ENCODE measurements at regions not wholly inside any gene's neighbourhood (a gene's known extent, or its start where the extent isn't known, plus 50 kb on each side); places are given as distances from the start of the nearest gene placed in this dataset.

- DNase-seq (ENCODE audit: low read depth in 3 of 3, low spot score in 1 of 3): no peak
Measured at GRCh38 chr2:198259496-198259895, 455.1 kb downstream of the PLCL1 start.

GRCh38 chr2:198254536-198255090 lies 450.2 kb downstream of the PLCL1 start:
- no peak for DNase-seq (ENCODE audit: low read depth in 3 of 3, low spot score in 1 of 3)

- no peak for DNase-seq (ENCODE audit: low read depth in 3 of 3, low spot score in 1 of 3)
Measured at GRCh38 chr2:198253995-198254394, 449.6 kb downstream of the PLCL1 start.

- DNase-seq (ENCODE audit: low read depth in 3 of 3, low spot score in 1 of 3): no peak
Measured at GRCh38 chr2:198252472-198252871, 448.1 kb downstream of the PLCL1 start.

GRCh38 chr2:198242093-198242492 lies 437.7 kb downstream of the PLCL1 start:
- no peak for DNase-seq (ENCODE audit: low read depth in 3 of 3, low spot score in 1 of 3)

GRCh38 chr2:198238429-198238828 lies 434.0 kb downstream of the PLCL1 start:
- DNase-seq (ENCODE audit: low read depth in 3 of 3, low spot score in 1 of 3): no peak

- DNase-seq (ENCODE audit: low read depth in 3 of 3, low spot score in 1 of 3): no peak
Measured at GRCh38 chr2:198236338-198236737, 431.9 kb downstream of the PLCL1 start.

GRCh38 chr2:198232281-198232680 lies 427.9 kb downstream of the PLCL1 start:
- DNase-seq (ENCODE audit: low read depth in 3 of 3, low spot score in 1 of 3): no peak

GRCh38 chr2:198231562-198231961 lies 427.2 kb downstream of the PLCL1 start:
- no peak for DNase-seq (ENCODE audit: low read depth in 3 of 3, low spot score in 1 of 3)

- no peak for DNase-seq (ENCODE audit: low read depth in 3 of 3, low spot score in 1 of 3)
Measured at GRCh38 chr2:198220763-198221610, 416.6 kb downstream of the PLCL1 start.

- DNase-seq (ENCODE audit: low read depth in 3 of 3, low spot score in 1 of 3): no peak
Measured at GRCh38 chr2:198219292-198219691, 414.9 kb downstream of the PLCL1 start.

- no peak for DNase-seq (ENCODE audit: low read depth in 3 of 3, low spot score in 1 of 3)
Measured at GRCh38 chr2:198214114-198214596, 409.8 kb downstream of the PLCL1 start.

GRCh38 chr2:198213253-198213652 lies 408.9 kb downstream of the PLCL1 start:
- DNase-seq (ENCODE audit: low read depth in 3 of 3, low spot score in 1 of 3): no peak

GRCh38 chr2:198211706-198212105 lies 407.3 kb downstream of the PLCL1 start:
- DNase-seq (ENCODE audit: low read depth in 3 of 3, low spot score in 1 of 3): no peak

- no peak for DNase-seq (ENCODE audit: low read depth in 3 of 3, low spot score in 1 of 3)
Measured at GRCh38 chr2:198203336-198204069, 399.1 kb downstream of the PLCL1 start.

Measured in stimulated activated CD4-positive, alpha-beta T cell treated with anti-CD3 and anti-CD28 coated beads, TNF-alpha, amount 100 ng/mL, for 1 hour (primary cell).